HG03060 (cell line): ENCODE measurements at regions not wholly inside any gene's neighbourhood (a gene's known extent, or its start where the extent isn't known, plus 50 kb on each side); places are given as distances from the start of the nearest gene placed in this dataset.
"Not testable (repeated sequence)": the region's sequence is repeated elsewhere in the genome, so short reads cannot be mapped to it uniquely, and the experiment has no call there.

Experiments
- ATAC-seq: cut with Tn5 transposase; IDR thresholded peaks from one replicate; pipeline ENCODE4 v1.9.1; 2021; ENCODE audit warnings: low read depth, moderate number of reproducible peaks; ENCODE audit not compliant: unreplicated experiment

- ATAC-seq = not testable (repeated sequence)
Measured at GRCh38 chr7:128561116-128561722, 84.7 kb downstream of the METTL2B start.

GRCh38 chr7:128562795-128563194 lies 86.2 kb downstream of the METTL2B start:
- ATAC-seq = not testable (repeated sequence)

GRCh38 chr7:128564123-128564700 lies 87.7 kb downstream of the METTL2B start:
- not testable (repeated sequence) for ATAC-seq

GRCh38 chr7:128564932-128565864 lies 88.7 kb downstream of the METTL2B start:
- not testable (repeated sequence) for ATAC-seq

- ATAC-seq = not testable (repeated sequence)
Measured at GRCh38 chr7:128575277-128575676, 96.8 kb upstream of the GARIN1A start.

GRCh38 chr7:128576953-128577352 lies 95.1 kb upstream of the GARIN1A start:
- ATAC-seq = not testable (repeated sequence)

- ATAC-seq = not testable (repeated sequence)
Measured at GRCh38 chr7:128579843-128580242, 92.2 kb upstream of the GARIN1A start.

GRCh38 chr7:128581100-128581499 lies 91.0 kb upstream of the GARIN1A start:
- ATAC-seq = not testable (repeated sequence)

- ATAC-seq = not testable (repeated sequence)
Measured at GRCh38 chr7:128581825-128582561, 90.1 kb upstream of the GARIN1A start.

- ATAC-seq = not testable (repeated sequence)
Measured at GRCh38 chr7:128586715-128587114, 85.4 kb upstream of the GARIN1A start.

- no peak for ATAC-seq
Measured at GRCh38 chr7:128591705-128592104, 80.4 kb upstream of the GARIN1A start.

GRCh38 chr7:128592209-128592608 lies 79.9 kb upstream of the GARIN1A start:
- ATAC-seq = not testable (repeated sequence)

- not testable (repeated sequence) for ATAC-seq
Measured at GRCh38 chr7:128594061-128594460, 78.0 kb upstream of the GARIN1A start.

GRCh38 chr7:128596336-128597128 lies 75.6 kb upstream of the GARIN1A start:
- ATAC-seq = not testable (repeated sequence)

- ATAC-seq = not testable (repeated sequence)
Measured at GRCh38 chr7:128598946-128599345, 73.1 kb upstream of the GARIN1A start.

GRCh38 chr7:128608678-128609421 lies 63.2 kb upstream of the GARIN1A start:
- ATAC-seq = peak; percentile 77

GRCh38 chr7:128613366-128613765 lies 58.7 kb upstream of the GARIN1A start:
- not testable (repeated sequence) for ATAC-seq

GRCh38 chr7:128614812-128615211 lies 57.3 kb upstream of the GARIN1A start:
- not testable (repeated sequence) for ATAC-seq

- ATAC-seq = not testable (repeated sequence)
Measured at GRCh38 chr7:128616799-128617198, 55.3 kb upstream of the GARIN1A start.
